Activated T-cell treated with anti-CD3 and anti-CD28 coated beads, Interleukin-2, amount 50 U/mL, for 48 hours (primary cell): ENCODE measurements at regions not wholly inside any gene's neighbourhood (a gene's known extent, or its start where the extent isn't known, plus 50 kb on each side); places are given as distances from the start of the nearest gene placed in this dataset.
"Not testable (repeated sequence)": the region's sequence is repeated elsewhere in the genome, so short reads cannot be mapped to it uniquely, and the experiment has no call there.

Source experiments
- DNase-seq, 2 experiments: peaks; one replicate each; pipeline ENCODE4 v3.0.0-alpha.2; 2020

DNA sequence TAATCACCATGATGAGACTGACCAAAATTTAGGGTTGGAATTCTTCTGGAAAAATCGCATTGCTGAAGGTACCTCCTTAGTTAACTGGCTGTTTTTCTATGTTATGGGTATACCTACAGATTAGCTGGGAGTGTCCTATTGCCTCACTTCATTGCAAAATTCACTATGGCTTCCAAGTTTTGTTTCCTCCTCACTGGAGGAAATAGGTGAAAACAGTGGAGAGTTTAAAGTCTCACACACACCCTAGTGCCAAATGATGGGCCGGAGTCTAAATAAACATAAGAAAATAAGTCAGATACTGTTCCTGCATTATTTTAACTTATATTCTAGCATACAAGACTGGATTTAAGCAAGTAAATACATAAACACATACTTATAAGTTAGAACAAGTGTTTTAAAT, 98.2 kb downstream of the AHR start:
- DNase-seq = no peak

DNA sequence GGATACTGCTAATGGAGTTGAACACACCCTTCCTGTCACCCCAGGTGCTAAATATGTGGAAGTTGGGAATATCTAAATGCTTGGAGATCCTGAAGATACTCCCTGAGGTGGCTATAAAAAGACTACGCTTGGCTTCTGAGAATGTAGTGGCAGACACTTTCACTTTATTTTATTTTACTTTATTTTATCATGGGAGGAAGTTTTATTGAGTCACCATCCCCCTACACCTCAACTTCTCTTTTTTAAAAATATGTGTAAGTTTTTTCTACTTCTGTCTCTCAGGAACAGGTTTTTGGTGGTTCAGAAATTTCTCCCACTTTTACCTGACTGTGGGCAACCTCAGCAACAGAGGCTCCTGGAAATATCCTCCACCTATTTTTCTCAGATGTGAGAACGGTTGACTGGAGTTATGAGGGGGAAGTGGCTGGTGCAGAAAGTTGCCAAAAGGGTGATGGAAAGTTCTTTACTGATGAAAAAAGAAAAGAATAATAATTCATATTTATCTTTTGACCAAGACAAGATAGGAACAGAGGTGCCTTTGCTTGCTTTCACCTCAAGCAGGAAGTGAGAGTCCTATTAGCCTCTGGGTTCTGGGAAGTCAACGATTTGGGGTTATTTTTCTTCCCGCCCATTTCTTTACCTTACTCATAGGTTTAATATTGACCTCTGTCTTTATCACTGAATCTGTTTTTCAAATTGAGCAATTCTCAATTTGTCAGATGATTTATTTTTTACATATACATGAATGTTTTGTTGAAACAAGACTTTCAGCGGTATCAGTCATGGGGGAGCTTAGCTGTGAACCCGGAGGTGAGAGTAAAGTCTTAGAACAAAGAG, 103.6 kb downstream of the AHR start:
- DNase-seq = peak in 1 of 2 experiments; percentile 21

DNA sequence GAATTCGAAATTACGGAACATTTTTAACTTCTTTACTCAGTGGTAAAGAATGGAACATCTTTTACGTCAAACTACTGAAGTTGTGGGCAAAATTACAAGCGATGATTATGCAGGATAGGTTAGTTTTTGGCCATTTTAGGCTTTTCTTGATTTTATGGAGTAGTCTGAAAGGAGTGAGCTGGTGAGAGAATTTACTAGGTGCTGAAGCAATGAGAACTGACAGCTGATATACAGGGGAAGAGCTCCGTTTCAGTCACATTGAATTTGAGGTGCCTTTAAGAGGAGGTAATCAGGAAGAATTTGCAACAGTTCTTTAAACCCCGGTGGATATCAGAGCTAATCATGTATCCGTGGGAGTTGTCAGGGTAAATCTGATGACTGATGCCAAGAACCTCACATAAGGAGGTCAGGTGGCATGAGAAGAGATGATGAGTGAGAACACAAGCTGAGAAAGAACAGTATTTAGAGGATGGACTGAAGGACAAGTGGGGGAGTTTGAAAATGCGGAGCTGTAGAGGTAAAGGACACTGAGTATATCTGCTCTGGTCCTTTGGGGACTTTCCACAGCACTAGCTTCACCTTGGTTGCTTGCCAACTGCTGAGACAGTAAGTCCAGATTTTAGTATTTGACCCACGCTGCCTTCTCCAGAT, 104.3 kb downstream of the AHR start:
- peak; percentile 27 to 32 for DNase-seq

DNA sequence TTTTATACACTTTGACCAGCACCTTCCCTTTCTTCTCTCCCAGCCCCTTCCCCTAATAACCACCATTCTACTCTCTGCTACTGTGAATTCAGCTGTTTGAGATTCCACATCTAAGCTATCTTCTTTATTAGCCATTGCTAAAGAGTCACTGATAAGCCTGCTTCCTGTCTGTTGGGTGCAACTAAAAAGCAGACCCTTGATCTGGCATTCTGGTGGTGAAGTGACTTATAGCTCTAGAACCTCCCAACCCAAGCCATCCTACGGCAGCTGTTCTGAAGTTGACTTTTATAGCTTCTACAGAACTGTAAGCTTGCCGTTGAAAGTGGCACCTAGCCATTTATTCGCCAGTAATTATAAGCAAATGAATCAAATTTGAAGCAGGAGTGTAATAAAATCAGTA, 105.6 kb downstream of the AHR start:
- DNase-seq = no peak

DNA sequence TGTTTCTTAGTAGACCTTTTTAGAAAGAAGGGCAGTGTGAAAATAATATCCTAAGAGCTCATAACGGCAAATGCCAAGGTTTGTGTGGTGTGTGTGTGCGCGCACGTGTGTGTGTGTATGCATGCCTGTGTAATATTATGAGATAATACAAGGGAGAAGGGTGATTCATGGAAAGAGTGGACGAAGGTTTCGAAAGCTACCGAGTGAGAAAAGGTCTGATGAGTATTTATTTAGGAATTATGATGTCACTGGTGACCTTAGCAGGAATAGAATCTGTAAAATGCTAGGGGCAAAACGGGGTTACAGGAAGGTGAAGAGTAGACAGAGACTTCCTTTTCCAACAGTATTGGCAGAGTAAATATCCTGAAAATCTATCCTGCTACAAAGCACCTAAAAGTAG, 107.3 kb downstream of the AHR start:
- no peak for DNase-seq

DNA sequence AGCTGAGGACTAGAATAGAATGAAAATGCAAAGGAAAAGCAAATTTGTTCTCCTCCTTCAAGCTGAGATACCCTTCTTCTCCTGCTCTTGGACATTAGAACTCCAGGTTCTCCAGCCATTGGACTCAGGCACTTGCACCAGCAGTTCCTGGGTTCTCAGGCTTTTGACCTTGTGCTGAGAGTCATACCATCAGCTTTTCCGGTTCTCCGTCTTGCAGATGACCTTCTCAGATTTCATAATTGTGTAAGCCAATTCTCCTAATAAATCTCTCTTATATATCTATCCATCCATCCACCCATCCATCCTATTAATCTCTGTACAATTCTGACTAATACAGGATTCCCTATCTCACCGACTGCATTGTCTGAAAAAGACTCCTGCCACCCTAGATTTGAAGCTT, 108.3 kb downstream of the AHR start:
- no peak for DNase-seq

DNA sequence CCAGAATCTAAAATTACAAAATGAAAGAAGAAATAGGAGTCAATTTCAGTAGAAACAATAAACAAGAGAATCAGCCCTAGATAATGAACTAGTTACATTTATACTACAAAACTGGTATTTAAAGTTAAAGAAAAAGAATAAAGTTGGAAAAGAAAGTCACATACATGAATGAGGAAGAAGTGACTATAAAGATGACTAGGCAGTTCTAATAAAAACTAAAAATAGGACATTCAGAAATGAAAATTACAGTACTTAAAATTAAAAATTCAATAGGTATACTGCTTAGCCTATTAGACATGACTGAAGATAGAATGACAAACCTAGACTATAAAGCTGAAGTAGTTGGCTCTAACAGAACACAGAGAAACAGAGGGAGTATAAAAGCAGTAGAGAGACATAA, 108.8 kb downstream of the AHR start:
- no peak for DNase-seq

DNA sequence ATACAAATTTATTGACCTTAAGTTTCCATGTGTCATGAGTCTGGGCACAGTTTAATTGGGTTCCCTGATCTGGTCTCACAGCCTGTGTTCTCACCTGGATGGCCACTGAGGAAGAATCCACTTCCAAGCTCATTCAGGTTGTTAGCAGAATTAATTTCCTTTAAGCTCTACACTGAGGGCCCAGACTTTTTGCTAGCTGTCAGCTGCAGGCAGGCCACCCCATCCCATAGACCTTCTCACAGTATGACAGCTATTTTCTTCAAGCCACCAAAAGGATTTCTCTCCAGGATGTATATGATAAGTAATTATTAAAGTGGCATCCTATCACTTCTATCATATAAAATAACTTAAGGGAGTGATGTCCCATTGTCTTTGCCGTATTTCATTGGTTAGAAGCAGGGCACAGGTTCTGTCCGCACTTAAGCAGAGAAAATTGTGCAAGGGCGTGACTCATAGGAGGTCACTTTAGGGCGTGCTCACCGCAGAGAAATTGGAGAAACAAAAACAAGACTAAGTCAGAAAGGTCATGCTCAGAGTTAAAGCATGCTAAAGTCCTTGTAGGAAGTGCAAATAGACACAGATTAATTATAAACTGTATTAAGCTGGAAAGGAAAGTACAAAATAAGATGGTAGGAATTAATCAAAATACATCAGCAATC, 109.9 kb downstream of the AHR start:
- DNase-seq = no peak

DNA sequence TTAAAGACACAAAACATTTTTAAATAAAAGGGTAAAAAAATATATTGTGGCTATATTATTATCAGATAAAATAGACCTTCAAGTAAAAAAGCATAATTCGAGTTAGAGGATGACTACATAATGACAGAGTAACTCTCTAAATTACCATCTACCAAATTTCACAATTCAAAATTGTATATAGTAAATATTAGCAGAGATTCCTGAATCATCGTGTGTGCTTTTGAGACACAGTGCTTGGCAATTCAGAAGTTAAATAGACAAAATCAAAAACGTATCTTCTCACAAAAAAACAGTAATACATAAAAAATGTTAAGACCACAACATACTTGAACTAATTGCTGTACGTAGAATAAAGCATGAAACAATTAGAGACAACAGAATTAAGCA, 110.4 kb downstream of the AHR start:
- DNase-seq = no peak

DNA sequence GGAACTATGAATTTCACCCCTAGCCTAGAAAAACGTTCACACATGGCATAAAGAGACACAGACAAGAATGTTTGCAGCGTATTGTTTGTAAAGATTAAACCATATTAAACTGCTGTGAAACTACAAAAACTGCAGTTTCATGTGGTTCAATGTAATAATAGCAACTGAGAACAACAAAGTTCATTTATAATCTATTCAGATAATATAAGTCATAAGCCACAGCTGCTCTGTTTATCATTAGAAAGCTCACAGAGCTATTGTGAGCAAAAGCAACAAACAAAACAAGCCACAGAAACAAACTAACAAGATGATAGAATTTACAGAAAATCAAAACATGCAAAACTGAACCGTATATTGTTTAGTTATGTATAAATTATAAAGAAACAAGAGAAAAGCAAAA, 113.5 kb downstream of the AHR start:
- no peak for DNase-seq

DNA sequence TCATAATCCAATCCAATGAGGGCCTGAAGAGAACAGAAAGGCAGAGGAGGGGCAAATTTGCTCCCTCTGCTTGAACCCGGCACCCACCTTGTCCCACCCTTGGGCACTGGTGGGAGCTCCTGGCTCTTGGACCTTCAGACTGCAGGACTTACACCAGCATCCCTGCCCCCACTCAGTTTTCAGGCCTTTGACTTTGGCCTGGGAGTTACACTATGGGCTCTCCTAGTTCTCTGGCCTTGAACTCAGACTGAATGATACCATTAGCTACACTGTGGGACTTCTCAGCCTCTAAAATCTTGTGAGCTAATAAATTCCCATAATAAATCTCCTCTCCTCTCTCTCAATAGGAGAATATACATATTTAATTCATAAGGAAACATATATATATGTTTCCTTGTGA, 114.4 kb downstream of the AHR start:
- DNase-seq = no peak

DNA sequence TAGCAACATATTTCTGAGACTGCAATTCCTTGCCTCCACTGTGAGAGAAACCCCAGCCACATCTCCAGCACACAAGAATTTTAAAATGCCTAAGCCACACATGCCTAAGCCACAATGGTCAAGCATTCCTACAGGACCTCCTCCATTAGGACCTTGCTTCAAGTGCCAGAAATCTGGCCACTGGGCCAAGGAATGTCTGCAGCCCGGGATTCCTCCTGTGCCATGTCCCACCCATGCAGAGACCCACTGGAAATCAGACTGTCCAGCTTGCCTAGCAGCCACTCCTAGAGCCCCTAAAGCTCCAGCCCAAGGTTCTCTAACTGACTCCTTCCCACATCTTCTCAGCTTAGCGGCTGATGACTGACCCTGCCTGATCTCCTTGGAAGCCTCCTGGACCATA, 117.5 kb downstream of the AHR start:
- DNase-seq = no peak

DNA sequence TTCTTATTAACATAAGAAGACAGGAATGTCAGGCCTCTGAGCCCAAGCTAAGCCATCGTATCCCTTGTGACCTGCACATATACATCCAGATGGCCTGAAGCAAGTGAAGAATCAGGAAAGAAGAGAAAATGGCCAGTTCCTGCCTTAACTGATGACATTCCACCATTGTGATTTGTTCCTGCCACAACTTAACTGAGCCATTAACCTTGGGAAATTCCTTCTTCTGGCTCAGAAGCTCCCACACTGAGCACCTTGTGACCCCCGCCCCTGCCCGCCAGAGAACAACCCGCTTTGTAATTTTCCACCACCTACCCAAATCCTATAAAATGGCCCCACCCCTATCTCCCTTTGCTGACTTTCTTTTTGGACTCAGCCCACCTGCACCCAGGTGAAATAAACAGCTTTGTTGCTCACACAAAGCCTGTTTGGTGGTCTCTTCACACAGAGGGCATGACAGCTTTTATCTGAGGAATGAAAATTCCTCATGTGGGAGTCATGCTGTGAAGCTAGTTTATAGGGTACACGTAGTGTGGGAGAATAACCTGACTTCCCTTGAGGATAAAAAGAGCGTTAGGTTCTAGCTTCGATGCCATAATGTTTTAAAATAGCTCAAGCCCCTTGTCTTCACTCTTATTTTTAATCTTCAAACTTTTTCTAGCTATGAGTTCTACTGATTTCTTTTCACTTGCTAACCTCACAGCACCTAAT, 122.0 kb downstream of the AHR start:
- DNase-seq = not testable (repeated sequence)

DNA sequence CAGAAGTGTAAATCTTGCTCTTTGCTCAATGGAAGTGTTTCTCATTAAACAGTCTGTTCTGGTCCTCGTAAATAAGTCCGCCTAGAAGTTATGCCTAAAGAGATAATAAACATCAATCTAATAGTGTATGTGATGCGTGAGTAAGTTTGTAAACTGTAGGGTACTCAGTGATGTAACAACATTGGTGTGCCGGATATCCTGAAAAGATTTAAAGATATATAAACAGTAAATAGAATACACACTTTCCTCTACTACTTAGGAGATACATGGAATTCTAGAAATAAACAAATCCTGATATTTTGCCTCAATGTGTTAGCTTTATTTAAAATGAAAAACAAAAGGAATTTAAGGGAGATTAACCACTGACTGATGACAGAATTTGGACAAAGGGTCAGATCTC, 123.5 kb downstream of the AHR start:
- no peak for DNase-seq

DNA sequence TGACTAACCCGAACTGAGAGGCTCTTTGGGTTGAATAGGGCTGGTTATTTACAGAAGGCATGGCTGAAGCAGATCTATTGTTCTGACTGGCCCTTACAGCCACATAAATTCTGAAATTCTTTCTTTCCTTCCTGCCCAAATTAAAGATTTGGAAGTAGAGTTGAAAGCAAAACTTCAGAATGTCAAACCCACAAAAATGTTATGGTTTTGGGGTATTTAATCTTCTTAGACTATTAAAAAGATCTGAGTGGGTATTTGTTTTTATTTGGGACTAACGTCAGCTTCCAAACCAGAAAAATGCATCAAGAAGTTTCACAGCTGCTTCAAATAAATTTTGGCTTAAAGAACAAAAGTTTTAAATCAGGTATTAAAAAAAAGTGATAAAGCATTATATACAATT, 124.5 kb downstream of the AHR start:
- DNase-seq = no peak

DNA sequence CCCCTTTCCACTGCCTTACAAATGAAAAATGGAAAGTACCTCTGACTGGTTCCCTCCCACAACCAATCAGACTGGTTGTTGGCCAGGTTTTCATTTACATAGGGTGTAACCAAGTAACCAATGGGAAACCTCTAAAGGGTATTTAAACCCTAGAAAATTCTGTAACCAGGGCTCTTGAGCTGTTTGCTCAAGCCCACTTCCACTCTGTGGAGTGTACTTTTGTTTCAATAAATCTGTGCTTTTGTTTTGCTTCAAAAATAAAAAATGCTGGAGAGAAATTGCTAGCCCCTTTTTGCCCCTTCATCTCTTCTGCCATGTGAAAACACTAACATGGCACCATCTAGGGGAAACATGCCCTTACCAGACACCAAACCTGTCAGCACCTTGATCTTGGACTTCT, 129.5 kb downstream of the AHR start:
- DNase-seq = no peak

DNA sequence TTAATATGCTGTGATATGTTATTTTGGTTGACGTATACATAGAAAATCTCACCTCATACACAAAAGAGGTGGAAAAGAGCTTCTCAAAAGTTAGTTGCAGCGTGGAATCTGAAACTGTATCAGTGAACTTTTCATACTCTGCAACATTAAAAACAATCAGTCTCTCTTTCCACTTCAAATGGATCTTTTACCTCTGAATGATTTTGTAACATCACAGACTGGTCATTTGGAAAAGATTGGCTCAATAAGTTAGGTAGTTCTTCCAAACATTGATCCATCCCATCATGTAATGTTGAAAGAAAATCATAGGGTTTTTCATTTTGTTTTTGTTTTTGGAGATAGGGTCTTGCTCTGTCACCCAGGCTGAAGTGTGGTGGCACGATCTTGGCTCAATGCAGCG, 131.1 kb downstream of the AHR start:
- no peak for DNase-seq

DNA sequence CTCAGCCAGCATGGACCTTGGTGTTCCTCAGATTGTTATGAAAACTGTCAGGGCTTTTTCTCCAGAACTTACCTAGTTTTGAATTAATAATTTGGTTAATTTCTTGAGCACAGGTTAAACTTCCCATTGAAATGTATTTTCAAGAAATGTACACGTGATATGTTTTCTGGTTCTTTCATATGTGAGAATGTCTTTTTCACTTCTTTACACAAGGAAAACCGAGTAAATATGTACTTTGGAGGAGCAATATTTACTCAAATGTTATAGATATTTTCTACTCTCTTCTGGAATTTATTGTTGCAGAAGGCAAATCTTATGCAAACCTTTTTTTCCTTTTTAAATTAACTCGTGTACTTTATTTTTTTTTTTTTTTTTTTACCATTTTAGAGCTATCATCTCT, 134.3 kb downstream of the AHR start:
- DNase-seq = no peak

DNA sequence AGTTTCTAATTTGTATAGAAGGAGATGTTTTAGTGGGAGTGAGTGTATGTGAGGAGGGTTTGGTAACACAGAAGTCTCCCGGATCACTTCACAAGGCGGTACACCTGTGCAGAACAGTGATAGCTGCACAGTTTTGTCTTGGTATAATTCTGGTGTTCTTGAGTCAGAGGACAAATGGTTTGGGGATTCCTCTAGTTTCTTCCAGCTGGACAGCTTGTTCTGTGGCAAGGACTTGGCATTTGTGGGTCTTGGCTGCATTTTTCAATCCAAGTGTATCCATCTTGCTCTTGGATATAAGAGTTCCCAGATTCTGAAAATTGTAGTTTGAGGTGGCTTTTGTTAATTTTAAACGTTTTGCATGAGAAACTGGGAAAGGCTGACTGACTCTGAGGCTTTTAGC, 135.7 kb downstream of the AHR start:
- no peak for DNase-seq

DNA sequence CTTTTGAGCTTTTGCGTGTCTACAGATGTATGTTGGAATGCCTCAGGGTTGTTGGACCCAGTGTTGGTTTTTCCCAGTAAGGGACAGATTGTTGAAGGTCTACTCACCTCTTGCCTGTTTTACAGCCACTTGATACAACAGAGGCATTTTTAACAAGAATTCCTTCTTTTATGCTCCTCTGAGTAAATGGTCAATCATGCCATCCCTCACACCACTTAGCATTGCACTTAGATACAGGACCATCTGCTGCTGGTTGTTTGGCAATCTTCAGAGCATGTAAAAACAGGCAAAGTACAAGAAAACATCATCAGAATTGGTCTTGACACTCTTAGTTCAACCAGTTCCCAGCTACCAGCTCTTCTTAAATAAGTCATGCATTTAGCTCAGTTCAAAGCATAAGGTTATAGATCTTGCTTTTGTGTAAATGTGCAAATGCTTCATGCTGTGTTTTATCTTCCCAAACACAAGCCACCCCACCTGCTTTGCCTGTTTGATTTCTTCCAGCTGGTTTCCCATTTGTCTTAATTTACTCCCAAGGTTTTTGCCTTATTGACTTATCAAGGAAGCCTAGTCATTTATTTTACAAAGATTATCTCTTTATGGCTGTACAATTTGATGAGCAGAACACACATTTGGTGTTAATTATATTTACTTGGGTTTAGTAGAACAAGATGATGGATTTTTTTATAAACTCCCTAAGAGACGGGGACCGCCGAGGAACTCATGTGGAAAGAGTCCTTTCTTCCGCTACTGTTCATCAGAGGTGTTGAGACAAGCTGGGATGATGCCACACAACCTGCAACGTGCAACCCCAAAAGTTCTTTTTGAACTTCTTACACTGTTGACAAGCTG, 136.6 kb downstream of the AHR start:
- DNase-seq = no peak

DNA sequence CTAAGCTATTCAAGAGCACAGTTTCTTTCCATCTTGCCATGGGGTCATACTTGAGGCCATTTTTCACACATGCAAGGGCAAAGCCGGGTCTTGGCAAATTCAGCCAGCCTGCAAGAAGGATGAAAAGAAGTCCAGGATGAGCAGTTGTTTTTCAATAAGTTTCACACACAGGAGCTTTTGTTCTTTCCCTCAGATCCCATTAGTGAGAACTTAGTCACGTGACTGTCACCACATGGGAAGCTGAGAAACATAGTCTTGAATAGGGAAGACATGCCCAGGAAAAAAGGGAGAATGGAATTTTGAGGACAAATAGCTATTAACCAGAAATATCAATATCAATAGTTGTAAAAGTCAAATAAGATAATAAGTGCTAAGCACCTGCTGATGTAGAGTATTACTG, 137.7 kb downstream of the AHR start:
- no peak for DNase-seq

DNA sequence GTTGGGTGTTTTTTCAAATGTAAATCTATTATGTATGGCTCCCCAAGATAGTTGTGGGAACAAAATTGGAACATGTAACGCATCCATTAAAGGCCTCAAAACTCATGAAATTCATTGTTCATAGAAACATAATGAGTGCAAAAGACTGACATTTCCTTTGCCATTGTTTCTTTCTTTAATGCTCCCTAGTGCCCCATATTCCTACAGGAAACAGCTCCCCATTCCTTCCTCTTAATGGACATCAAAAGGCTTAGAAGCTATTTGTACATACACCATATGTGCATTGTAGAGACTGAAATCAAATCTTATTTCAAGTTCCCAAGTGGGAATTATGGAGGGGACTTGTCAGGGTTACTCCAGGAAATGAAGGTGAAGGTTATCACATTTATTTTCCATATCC, 139.1 kb downstream of the AHR start:
- DNase-seq = no peak
